GM18519 (cell line): ENCODE measurements at regions not wholly inside any gene's neighbourhood (a gene's known extent, or its start where the extent isn't known, plus 50 kb on each side); places are given as distances from the start of the nearest gene placed in this dataset.
"Not testable (repeated sequence)": the region's sequence is repeated elsewhere in the genome, so short reads cannot be mapped to it uniquely, and the experiment has no call there.

Experiments
- ATAC-seq: cut with Tn5 transposase; IDR thresholded peaks from one replicate; pipeline ENCODE4 v1.9.1; 2021; ENCODE audit warnings: mild to moderate bottlenecking, moderate library complexity; ENCODE audit not compliant: unreplicated experiment, low FRiP score

DNA sequence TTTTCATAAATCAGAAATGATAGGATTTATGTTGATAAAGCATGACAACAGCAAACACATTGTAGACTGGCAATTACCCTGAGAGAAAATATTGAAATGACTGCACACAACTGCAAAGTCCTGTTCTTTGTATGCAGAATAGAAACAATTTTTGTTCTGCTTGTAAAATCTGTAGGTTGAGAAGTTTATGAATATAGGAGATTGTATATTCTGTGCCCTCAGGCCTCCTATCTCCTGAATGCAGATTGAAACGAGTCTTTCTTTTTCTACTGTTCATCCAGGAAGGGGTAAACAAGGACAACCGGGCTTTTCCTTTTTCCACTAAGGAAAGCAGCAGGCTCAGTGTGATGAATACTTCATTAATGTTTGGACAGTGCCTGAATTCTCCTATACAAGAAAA lies 95.0 kb upstream of the HAPLN1 start:
- ATAC-seq = no peak

DNA sequence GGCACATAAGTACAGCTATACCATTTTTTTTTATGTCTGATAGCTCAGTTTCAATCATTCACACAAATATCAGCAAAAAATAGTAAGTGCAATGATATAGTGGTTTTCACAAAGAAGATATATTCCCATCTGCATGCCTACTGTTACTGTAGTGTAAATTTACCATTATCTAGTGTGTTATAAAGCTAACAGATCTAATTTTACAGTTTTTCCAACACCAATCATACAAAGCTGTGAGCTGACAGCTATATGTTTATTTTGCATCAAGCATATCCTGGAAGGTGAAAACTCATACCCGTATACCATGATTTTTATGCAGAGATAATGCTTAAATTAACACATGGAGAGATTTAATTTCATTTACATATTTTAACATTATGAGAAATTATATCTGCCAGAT lies 89.9 kb upstream of the HAPLN1 start:
- ATAC-seq = no peak

DNA sequence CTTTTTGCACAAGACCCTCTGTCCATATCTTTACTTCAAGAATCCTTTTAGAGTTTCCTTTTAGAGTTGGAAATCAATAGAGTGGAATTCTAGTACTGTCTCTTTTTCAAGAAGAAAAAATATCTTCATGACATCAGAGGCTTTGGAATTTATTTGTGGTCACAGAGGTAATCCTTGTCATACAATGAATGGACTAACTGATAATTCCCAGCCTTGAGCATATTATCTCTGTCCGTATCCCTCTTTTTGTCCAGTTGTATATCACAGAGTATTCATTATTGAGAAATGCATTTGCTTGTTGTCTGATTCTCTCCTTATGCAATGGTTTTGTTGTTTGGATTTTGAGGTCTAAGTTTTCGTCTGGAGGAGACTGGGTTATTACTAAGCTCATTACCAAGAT lies 82.0 kb upstream of the HAPLN1 start:
- no peak for ATAC-seq

DNA sequence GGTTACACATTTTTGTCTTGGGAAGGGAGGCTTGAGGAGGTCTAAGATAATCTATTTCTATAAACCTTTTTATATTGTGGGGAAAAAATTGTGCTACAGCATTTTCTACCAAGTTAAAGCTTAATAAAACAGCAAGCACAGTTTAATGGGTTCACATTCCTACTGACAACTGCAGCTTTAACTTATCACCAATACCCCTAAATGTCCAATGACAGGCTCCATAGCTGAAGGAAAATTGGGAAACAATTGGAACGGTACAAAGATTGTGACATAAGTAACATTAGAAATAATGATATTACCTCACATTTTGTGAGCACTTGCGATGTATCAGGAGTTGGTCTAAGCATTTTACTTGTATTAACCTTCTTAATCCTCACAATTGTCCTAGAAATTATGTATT lies 79.5 kb upstream of the HAPLN1 start:
- ATAC-seq = no peak

DNA sequence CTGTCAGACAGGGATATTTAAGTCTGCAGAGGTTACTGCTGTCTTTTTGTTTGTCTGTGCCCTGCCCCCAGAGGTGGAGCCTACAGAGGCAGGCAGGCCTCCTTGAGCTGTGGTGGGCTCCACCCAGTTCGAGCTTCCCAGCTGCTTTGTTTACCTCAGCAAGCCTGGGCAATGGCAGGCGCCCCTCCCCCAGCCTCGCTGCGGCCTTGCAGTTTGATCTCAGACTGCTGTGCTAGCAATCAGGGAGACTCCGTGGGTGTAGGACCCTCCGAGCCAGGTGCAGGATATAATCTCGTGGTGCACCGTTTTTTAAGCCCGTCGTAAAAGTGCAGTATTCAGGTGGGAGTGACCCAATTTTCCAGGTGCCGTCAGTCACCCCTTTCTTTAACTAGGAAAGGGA lies 78.4 kb upstream of the HAPLN1 start:
- ATAC-seq = not testable (repeated sequence)

DNA sequence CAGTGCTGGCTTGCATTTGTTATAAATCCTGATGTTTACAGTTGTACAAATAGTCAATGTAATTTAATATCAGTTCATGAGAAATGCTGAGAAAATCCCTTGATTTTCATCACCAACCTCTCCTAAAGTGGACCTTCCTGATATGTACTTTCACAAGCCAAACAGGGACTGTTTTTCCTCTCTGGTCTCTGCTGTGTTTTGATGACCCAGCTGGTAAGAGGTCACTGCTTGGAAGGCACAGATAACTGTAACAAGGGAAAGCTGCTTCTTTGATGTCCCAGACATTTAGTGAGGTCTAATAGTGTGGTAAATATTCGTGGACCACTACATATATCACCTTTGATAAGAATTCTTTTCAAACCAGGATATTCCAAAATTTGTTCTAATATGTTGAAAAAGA lies 68.7 kb upstream of the HAPLN1 start:
- ATAC-seq = no peak

DNA sequence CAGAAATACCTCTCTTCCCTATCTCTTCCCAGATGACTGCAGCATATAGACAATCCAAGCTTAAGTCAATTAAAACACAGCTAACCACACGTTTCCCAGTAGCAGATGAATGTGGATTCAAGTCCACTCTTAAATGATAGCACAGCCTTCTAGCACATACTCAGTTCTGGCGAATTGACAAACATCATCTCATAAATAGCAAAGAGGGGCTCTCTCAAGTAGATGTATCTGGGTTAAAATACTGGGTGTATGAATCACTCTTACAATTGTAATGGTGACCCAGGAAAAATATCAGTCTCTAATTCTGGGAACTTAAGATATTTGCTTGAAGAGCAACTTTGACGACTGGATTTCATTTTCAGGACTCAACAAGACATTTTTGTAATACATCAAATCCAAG lies 67.0 kb upstream of the HAPLN1 start:
- ATAC-seq = no peak

DNA sequence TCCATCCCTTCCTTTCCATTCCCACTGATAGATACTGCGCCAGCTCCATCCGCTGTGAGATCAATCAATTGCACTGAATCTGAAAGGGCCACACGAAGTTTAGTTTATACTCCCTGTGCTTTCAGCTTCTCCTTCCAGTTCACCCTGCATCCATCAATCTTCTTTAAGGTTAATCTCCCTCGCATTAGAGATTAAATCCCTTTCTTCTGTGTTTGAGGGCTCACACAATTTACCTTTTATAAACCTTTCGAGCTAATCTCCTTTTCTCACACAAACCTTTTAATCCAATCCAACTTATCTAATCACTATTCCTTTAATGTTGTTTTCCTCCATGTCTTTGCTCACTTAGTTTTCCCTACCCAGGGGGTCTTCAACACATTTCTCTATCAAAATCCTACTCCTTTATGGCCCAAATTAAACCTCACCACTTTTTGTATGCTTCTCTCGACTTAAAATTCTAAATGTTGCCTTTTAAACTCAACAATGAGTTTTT lies 64.6 kb upstream of the HAPLN1 start:
- ATAC-seq = no peak

DNA sequence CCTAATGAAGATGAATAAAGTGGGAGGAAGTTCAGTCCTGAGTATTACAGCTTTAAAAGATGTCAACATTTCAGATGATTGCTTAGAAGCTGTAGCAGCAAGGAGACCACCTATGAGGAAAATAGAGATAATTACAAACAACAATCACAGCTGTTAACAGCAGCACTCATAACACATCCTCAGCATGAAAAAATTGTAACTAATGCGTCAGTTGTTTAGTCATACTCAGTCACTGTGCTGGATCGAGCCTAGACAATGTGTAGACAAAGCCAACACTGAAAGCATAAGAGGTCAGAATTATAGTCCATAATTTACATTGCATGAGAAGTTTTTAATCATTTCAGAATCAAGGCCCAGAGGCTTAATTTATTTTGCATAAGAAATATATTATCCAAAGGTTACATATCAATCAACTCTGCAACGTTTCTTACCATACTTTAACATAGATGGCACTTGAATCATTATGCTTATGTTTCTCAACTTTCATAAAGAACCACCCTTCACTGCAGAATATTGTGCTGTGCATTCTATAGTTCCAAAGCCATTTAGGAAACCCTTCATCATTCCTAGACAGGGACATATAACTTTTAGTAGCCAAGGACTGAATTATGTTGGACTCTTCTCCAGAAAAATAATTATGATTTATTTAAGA lies 60.2 kb upstream of the HAPLN1 start:
- ATAC-seq = no peak

DNA sequence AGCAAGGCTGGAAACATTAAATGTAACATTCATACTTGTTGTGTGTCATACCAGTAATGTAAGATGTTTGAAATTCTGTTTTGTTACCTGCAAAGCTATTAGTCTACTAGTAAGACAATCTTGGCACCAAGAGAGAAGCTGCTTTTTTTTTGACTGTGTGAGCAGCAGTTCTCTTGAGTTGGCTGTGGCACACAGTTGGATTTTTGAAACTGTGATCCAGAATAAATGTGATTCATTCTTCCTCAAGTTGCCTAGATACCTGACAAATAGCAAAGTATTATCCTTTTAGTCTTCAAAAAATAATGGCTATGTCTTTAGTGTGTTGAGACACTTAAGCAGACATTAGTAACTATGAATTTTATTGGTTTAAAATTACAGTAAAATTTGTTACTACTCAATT lies 57.2 kb upstream of the HAPLN1 start:
- ATAC-seq = no peak

DNA sequence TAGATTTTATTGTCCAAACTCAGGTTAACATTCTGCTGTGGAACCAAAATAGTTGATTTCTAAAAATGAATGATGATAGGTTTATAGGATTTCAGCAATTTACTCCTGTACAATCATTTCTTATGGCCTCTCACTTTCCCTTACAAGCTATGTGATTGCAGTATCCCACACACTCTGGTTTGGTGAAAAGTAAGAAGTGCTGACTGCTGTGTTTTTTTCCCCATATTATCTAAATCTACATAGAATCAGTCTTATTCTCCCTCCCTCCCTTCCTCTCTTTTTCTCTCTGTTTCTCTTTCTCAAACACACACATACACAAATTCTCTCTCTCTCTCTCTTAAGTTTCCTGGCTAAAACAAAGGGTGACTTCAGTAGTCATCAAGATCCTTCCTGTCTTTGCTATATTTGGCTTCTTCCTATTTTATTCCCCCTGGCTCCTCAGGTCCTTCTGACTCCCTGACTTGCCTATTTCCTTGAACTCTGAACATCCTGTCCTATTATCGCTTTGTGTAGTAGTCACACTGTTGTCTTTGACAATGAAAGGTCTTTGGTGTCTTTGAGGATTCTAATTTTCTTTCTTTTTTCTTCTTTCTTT lies 55.9 kb upstream of the HAPLN1 start:
- no peak for ATAC-seq
